ENCODE measurements at regions not wholly inside any gene's neighbourhood (a gene's known extent, or its start where the extent isn't known, plus 50 kb on each side); places are given as distances from the start of the nearest gene placed in this dataset.

DNA sequence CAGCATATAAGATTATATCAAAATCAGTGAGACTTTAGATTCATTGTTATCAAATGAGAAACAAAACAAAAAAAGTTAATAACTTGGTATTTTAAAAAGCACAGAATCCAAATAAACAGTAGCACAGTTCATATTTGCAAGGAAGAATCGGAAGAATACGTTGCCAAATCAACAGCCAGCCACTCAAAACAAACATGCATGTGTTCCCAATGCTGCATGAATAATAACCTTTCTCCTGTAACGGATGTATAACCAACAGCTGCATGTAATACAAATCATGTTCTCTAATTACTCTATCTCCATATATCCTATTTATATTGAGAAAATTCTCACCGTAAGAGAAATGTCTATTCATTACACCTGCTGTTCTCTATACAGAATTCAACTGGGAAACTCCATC is 98.9 kb upstream of the FOXD3 start:
- no peak for DNase-seq

DNA sequence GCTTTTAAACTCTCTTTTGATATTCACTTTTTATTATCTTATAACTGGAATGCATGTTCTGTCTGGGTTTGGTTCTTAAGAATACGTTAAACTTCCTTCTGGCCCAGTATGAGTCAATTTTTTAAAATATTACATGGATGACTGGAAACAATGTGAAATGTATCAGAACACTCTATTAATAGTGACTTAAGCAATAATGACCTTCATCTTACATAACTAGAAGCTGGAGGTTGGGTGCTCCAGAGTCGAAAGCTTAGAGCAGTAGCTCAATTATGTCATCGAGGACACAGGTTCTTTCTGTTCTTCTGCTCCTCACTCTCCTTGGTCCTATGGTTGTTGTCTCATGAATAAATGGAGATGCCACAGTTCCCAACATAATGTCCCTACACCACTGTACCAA is 91.6 kb upstream of the FOXD3 start:
- no peak for DNase-seq

DNA sequence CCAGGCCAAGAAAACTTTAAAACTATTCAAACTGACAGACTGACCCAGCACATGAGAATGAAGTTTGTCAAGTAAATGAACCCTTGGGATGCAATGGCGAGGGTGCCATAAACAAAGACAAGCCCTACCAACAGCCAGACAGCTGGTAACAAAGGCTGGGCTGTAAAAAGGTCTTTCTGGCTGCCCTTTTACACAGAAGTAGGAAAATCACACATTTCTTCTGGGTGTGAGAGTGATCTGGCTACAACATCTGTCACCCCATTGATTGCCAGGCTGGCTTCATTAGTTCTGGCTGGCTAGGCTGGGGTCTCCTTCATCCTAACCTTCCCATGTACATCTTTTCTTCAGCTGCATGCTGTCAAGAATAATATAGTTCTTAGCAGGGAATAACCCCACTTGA is 83.6 kb upstream of the FOXD3 start:
- no peak for DNase-seq

DNA sequence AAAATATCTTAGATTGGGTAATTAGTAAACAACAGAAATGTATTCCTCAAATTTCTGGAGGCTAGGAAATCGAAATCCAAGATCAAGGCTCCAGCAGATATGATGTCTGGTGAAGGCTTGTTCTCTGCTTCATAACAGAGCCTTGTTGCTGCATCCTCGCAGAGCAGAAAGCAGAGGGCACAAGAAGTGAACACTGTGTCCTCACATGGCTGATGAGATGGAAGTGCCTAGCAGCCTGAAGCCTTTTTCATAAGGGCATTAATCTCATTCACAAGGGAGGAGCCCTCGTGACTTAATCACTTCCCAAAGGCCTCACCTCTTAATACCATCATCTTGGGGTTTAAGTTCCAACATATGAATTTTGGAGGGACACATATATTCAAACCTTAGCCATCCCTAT is 77.2 kb upstream of the FOXD3 start:
- no peak for DNase-seq

DNA sequence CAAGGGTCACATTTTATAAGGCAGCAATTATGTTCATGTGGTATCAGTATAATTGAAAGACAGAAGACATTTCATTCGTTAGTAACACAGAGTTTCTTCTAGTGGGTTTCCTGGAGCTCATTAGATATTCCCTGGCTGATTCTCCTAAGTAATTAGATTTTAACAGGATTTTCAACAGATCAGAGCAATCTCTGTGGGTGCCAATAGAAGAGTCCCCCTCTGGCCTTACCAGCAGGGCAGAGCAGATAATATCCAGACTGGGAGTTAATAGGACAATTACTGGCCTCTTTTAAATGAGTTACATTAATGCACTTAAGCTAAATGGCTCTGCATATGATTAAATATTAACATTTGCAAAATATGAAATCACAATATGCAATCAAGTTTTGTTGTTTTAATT is 74.2 kb upstream of the FOXD3 start:
- no peak for DNase-seq

DNA sequence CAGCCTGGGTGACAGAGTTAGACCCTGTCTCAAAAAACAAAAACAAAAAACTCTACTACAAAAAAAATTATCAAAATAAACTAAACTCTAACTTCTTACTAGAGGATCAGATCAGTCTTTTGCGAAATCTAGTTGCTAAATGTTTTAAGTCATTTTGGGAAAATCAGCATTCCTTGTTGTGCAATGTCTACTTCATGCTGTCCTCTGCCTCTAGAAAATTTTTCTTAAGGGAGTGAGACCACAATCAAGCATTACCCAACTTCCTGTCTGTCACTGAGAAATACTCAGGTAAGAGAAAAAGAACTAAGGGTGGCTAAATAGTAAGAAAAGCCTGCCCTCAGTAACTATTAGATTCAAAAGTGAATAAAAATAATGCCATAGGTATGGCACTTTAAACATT is 67.2 kb upstream of the FOXD3 start:
- no peak for DNase-seq

DNA sequence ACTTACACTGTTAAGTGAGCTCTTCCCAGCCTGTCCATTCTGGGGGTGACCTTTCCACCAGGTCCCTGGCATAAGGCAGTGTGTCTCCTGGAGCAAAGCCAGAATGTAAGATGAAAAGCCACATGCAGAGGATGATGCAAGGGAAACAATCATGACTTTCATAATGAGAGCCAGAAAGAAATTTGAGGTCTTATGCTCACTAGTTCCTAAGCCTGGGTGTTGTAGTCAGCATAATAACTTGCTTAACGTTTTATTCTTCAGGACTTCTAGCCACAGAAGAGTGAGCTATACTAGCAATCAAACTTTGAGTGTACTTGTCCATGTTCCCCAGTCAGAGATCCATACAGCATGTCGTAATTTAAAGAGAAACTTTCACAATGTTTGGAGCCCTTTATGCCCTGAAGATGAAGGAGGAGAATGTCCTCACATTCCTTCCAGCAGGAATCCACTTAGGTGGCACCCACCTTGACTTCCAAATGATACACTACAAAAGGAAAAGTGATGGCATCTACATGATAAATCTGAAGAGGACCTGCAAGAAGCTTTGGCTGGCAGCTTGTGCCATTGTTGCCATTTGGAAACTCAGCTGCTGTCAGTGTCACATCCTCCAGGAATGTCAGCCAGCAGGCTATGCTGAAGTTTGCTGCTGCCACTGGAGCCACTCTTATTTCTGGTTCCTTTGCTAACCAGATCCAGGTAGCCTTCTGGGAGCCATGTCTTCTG is 60.5 kb upstream of the FOXD3 start:
- no peak for DNase-seq

DNA sequence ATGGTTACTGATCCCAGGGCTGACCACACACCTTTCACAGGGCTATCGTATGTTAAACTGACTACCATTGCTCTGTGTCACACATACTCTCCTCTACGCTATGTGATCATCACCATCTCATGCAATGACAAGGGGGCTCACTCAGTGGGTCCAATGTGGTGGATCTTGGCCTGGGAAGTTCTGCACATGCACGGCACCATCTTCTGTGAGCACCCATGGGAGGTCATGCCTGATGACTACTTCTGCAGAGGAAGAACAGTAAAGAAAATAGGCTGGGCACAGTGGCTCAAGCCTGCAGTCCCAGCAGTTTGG is 60.0 kb upstream of the FOXD3 start:
- no peak for DNase-seq

DNA sequence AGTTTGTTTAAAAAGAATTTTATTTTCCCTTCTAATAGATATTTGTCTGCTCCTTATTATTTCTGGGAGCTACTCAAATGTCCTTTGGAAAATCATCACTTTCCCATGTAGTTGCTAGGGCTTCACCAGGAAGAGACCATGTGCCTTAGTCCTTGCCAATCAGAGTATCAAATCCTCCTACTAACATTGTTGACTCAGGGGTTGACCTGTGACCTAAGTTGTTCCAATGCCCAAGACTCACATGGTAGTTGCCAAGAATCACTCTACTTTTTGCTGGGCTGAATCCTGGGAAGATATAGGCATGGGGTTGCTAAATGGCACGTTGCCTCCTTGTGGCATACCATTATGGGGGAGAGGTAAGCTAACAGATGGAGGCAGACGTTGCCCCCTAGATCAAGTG is 58.2 kb upstream of the FOXD3 start:
- DNase-seq: no peak

DNA sequence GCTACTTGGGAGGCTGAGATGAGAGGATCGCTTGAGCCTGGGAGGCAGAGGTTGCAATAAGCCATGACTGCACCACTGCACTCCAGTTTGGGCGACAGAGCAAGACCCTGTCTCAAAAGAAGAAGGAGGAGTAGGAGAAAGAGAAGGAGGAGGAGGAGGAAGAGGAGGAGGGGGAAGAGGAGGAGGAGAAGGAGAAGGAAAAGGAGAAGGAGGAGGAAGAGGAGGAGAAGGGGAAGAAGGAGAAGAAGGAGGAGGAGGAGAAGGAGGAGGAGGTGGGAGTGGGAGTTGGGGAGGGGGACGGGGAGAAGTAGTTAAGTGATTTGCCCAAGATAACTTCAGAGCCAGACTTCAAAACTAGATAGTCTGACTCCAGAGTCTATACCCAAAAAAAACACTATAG is 55.5 kb upstream of the FOXD3 start:
- no peak for DNase-seq

DNA sequence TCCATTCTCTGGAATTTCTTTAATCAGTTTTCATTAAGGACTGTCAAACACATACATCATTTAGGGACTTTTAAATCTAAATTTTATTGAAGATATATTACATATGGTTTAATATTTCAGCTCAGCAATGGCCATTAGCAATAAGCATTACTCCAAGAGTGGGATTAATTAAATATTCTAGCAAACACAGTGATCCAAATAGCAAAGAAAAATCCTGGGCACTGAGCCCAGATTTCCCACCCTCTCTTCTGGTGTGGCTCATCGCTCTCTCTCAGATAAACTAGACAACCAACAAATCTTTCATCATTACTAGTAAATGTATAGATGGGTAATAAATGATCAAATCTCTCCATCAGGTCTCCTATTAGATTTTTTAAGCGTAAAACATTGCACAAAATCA is 53.5 kb upstream of the FOXD3 start:
- DNase-seq: no peak

DNA sequence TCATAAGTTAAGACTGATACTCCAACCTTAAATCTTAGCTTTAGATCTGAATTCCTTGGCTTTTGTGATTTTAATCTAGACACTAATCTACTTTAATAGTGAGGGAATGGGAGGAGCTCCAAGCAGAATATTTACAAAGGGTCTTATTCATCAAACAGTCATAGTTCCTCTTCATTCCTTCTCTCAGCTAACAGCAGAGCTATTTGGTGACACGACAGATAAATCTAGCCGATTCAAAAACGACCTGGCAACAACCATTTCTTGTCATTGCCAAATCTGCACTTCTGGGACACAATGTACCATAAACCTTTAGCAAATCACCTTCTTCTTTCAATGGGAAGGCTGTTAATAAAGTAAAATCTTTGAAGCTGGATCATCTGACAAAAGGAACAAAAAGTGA is 52.8 kb upstream of the FOXD3 start:
- no peak for DNase-seq
